Ovary (tissue), 3 donors: ENCODE measurements at regions not wholly inside any gene's neighbourhood (a gene's known extent, or its start where the extent isn't known, plus 50 kb on each side); places are given as distances from the start of the nearest gene placed in this dataset.

Experiments
- EP300 ChIP-seq: sonication (generic); formaldehyde crosslinking; IDR thresholded peaks from one replicate; pipeline ENCODE4 v1.6.1; 2017; ENCODE audit warnings: antibody characterized with exemption
- POLR2A ChIP-seq: fragments of 450-650 bp; IDR thresholded peaks from one replicate; pipeline ENCODE4 v1.6.1; 2017; ENCODE audit warnings: antibody characterized with exemption, mild to moderate bottlenecking, moderate library complexity
- TF ChIP-seq, protein P1 (sequence below), 3 donors: fragments of 450-650 bp in 2 of 3; fragments of 200-600 bp in 1 of 3; IDR thresholded peaks; one replicate each; pipeline versions ENCODE4 v1.5.1 to v1.8.0; 2016 to 2022; ENCODE audit warnings: antibody characterized with exemption in 3 of 3, mild to moderate bottlenecking in 1 of 3
- donor health status: DM: no; HTN: no; CAD: no.

DNA sequence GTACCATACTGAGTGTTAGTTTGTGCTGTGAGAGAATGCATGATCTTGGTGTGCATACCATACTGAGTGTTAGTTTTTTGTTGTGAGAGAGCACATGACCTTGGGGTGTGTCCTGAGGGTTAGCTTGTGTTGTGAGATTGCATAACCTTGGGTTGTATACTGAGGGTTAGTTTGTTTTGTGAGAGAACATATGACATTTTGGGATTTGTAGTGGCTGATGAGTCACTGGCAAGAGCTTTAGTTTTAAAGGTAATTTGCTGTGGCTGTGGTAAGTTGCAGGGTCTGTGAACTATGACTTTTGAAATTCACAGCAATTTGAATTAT lies 1068.3 kb upstream of the EDIL3 start:
- TF ChIP-seq POLR2A (no peak), EP300 (no peak)
- TF ChIP-seq, protein P1, sequence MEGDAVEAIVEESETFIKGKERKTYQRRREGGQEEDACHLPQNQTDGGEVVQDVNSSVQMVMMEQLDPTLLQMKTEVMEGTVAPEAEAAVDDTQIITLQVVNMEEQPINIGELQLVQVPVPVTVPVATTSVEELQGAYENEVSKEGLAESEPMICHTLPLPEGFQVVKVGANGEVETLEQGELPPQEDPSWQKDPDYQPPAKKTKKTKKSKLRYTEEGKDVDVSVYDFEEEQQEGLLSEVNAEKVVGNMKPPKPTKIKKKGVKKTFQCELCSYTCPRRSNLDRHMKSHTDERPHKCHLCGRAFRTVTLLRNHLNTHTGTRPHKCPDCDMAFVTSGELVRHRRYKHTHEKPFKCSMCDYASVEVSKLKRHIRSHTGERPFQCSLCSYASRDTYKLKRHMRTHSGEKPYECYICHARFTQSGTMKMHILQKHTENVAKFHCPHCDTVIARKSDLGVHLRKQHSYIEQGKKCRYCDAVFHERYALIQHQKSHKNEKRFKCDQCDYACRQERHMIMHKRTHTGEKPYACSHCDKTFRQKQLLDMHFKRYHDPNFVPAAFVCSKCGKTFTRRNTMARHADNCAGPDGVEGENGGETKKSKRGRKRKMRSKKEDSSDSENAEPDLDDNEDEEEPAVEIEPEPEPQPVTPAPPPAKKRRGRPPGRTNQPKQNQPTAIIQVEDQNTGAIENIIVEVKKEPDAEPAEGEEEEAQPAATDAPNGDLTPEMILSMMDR (IDR thresholded peaks at IDR 0.05), result no peak
